T47D (cell line): ENCODE measurements at regions not wholly inside any gene's neighbourhood (a gene's known extent, or its start where the extent isn't known, plus 50 kb on each side); places are given as distances from the start of the nearest gene placed in this dataset.

Experiments
- DNase-seq, 2 experiments: peaks; one replicate each; pipeline versions ENCODE4 v3.0.0 to v3.0.0-alpha.2; 2011 to 2012; ENCODE audit warnings: low read depth in 1 of 2, low spot score in 1 of 2
- JUND ChIP-seq: IDR thresholded peaks from 2 replicates; pipeline ENCODE4 v1.6.1; 2012; ENCODE audit warnings: low read depth
- in situ Hi-C: cut with HindIII; loops from 2 replicates; pipeline ENCODE4 v1.10.0; 2016; ENCODE audit warnings: low sequenced_read_pairs, low pct_unique_long_range_greater_than_20kb

DNA sequence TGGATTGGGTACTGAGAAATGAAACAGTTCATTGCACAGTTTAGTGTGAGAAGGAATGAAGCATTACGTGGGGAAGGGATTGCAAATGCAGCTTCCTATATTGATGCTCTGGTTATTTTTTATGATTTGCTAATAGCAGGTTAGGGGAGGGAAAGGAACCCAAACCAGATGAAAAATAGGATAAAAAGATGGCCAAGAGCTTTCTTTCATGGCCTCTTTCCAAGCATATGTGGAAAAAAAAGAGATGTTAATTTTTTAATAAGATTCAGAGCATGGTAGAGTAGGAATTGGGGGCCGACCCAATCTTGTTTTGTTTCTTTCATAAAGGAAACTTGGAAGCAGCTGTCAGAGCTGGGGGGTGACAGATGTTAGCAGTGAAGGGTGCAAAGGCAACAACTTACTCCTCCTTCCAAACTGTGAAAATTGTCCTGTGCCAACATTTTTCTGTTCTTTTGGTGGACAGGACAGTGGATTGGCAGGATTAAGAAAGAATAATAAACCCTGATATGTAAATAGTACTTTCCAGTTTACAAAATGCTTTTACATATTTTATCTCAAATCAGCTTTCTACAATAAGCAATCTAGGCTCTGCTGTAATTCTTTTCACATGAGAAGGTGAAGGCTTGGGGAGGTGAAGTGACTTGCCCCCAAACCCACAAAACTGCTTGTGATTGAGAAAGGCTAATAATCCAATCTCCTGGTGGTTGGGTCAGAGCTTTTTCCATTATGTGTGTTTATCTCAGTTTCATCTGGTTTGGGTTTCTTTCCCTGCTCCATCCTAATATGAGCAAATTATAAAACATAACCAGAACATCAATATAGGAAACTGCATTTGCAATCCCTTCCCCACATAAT lies 270.1 kb downstream of the ETAA1 start:
- DNase-seq, result no peak
- no peak for TF ChIP-seq JUND
- in situ Hi-C loops, result no loop called here

GRCh38 chr2:67668538-67668937 lies 271.4 kb downstream of the ETAA1 start:
- DNase-seq, result no peak
- in situ Hi-C loops, result no loop called here
- TF ChIP-seq JUND, result no peak

GRCh38 chr2:67669168-67669567 lies 272.0 kb downstream of the ETAA1 start:
- in situ Hi-C loops, result no loop called here
- no peak for DNase-seq
- TF ChIP-seq JUND, result no peak

GRCh38 chr2:67669766-67670165 lies 272.6 kb downstream of the ETAA1 start:
- in situ Hi-C loops, result no loop called here
- DNase-seq, result no peak
- TF ChIP-seq JUND, result no peak

GRCh38 chr2:67670747-67671183 lies 273.6 kb downstream of the ETAA1 start:
- in situ Hi-C loops, result no loop called here
- DNase-seq, result no peak
- no peak for TF ChIP-seq JUND

DNA sequence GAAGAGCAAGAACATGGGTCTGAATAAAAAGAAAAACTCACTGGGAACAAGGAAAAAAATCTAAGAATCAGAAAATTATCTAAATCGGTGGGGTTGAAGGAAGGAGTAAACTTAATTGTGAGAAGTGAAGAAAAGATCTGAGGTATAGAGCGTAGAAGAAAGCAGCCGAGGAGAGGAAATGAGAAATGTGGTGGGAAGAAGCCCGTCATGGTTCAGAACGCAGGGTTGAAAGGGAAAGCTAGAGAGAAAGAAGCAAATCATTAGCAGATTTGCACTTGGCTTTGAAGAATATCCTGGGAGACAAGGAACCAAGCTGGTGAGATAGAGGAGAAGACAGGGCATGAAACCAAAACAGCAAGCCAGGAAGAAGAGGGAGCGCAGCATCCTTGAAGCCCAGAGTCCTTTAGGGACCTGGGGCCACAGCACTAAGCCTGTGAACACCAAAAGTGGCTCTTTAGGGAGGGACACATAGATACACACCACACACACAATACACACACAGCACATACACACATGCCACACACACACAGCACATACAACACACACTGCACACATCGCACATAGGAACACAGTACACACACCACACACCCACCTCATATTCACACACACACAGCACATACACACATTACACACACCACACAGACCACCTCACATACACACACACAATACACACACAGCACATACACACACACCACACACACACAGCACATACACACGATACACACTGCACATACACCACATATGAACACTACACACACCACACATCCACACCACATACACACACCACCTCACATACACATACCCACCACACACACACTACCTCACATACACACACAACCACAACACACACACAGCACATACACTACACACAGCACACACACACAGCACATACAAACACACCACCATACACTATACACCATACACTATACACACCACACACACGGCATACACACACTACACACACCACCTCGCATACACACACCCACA lies 274.6 kb downstream of the ETAA1 start:
- no peak for TF ChIP-seq JUND
- no peak for DNase-seq
- in situ Hi-C loops, result no loop called here

- DNase-seq, result no peak
- in situ Hi-C loops, result no loop called here
- no peak for TF ChIP-seq JUND
Observed at GRCh38 chr2:67674668-67675067, 277.5 kb downstream of the ETAA1 start.

GRCh38 chr2:67684991-67685390 lies 287.9 kb downstream of the ETAA1 start:
- in situ Hi-C loops, result no loop called here
- no peak for DNase-seq

DNA sequence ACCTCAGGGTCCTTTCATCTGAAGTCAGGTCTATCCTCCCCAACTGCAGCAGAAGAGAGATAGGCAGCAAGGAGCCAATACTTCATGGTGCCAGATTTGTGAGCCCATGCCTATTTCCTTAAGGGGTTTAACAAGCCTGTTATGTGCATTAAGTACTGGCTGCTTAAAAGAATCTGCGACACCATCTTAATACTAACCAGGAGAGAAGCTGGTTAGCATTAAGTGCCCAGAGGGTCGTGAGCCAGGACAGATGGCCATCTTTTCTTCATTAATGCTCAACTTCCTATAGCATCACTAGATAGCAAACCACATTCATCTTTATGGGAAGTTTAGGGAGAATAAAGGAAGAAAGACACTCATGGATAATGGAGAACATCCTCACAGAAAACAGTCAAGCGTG lies 289.1 kb downstream of the ETAA1 start:
- no peak for DNase-seq
- no peak for TF ChIP-seq JUND
- in situ Hi-C loops, result no loop called here

More at GRCh38 chr2:67684991-67685390, 287.9 kb downstream of the ETAA1 start:
- no peak for TF ChIP-seq JUND

GRCh38 chr2:67689186-67689585 lies 292.1 kb downstream of the ETAA1 start:
- in situ Hi-C loops, result no loop called here
- TF ChIP-seq JUND, result no peak
- DNase-seq, result no peak

GRCh38 chr2:67689651-67690050 lies 292.5 kb downstream of the ETAA1 start:
- no peak for TF ChIP-seq JUND
- DNase-seq, result no peak
- in situ Hi-C loops, result no loop called here

DNA sequence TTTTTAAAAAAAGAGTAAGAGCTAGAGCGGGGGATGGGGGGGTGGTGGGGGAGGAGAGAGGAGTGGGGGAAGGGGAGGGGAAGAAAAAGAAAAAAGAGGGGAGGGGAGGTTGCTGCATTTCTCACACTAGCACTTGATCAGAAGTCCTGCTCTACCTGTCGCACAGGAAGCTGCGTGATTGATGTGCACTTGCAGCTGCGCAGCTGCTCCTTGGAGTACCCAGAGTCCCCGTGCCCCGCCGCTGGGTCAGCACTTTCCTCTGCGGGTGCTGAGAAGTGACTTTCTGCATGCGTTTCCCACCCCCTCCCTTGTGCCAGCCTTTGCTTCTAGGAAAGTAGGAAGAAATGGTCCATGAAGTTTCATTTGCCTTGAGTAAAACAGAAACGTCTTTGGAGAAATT lies 297.3 kb downstream of the ETAA1 start:
- TF ChIP-seq JUND, result no peak
- DNase-seq, result peak in 1 of 2 experiments; percentile 44
- in situ Hi-C loops, result no loop called here

DNA sequence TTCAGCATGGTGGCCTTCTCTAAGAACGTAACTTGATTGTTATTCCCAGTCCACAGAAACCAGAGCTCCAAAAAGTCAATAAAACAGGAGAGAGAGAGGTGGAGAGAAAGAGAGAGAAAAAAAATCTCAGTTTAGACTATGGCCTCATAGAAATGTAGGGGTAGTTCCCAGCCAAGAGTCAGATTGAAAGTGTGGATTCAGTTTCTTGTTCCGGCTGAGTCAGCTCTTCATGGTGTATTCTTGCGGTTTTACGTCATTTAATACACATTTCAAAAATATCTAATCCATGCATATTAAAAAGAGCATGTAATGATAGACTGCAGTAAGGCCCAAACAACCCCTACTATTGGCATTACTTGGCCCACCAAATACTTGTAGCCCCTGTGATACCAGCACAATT lies 303.9 kb downstream of the ETAA1 start:
- in situ Hi-C loops, result no loop called here
- TF ChIP-seq JUND, result no peak
- no peak for DNase-seq
